ENCODE measurements at regions not wholly inside any gene's neighbourhood (a gene's known extent, or its start where the extent isn't known, plus 50 kb on each side); places are given as distances from the start of the nearest gene placed in this dataset.

- no peak for TF ChIP-seq EP300 (IDR thresholded peaks at IDR 0.05; ENCODE audit: low read depth)
- TF ChIP-seq POLR2A (IDR thresholded peaks at IDR 0.05): no peak
- no peak for TF ChIP-seq CTCF (IDR thresholded peaks at IDR 0.05)
- TF ChIP-seq POLR2AphosphoS5 (IDR thresholded peaks at IDR 0.05): no peak
Observed at GRCh38 chr18:46408334-46408987, 248.6 kb downstream of the LOXHD1 start.
